Coronary artery (tissue), 2 donors: ENCODE measurements at regions not wholly inside any gene's neighbourhood (a gene's known extent, or its start where the extent isn't known, plus 50 kb on each side); places are given as distances from the start of the nearest gene placed in this dataset.

Source experiments
- DNase-seq: peaks from one replicate; pipeline ENCODE4 v3.0.0-alpha.2; 2017; ENCODE audit warnings: low spot score
- H3K27ac ChIP-seq, 2 donors: fragments of 200-600 bp; sonication (generic); one replicate each; pipeline ENCODE4 v1.5.1; 2016 to 2019
- H3K4me3 ChIP-seq: fragments of 200-600 bp; sonication (generic); 2 replicates; pipeline ENCODE4 v1.5.1; 2016; ENCODE audit warnings: mild to moderate bottlenecking, moderate library complexity
- CTCF ChIP-seq: fragments of 200-600 bp; sonication (generic); IDR thresholded peaks from one replicate; pipeline ENCODE4 v1.5.1; 2019; ENCODE audit warnings: antibody characterized with exemption

- no peak for TF ChIP-seq CTCF
- no peak for DNase-seq
- H3K4me3 ChIP-seq, result no peak overlapping the region
- no peak overlapping the region for H3K27ac ChIP-seq
Measured at GRCh38 chrX:7582191-7582590, 260.8 kb upstream of the VCX start.

GRCh38 chrX:7580127-7580526 is 262.8 kb upstream of the VCX start:
- DNase-seq, result no peak
- Histone ChIP-seq H3K27ac (no peak overlapping the region), H3K4me3 (no peak overlapping the region)
- TF ChIP-seq CTCF, result no peak

DNA sequence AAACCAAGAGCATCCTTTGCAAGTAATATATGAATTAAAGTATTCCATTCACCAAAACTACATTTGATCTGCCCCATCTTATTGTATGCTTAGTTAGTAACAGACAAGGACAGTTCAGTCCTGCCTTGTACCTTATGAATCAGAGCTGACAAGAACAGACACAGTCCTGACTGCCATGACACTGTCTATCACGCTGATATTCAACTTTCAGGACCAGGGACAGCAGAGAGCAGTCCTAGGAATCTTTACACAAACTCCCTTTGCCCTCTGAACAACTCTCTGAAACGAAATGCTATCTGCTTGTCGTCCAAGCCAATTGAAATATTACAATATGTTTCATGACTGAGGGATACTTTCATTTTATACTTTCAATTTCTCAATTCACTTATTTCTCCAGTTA is 268.6 kb upstream of the VCX start:
- DNase-seq, result no peak
- Histone ChIP-seq H3K27ac (no peak overlapping the region), H3K4me3 (no peak overlapping the region)
- TF ChIP-seq CTCF, result no peak

DNA sequence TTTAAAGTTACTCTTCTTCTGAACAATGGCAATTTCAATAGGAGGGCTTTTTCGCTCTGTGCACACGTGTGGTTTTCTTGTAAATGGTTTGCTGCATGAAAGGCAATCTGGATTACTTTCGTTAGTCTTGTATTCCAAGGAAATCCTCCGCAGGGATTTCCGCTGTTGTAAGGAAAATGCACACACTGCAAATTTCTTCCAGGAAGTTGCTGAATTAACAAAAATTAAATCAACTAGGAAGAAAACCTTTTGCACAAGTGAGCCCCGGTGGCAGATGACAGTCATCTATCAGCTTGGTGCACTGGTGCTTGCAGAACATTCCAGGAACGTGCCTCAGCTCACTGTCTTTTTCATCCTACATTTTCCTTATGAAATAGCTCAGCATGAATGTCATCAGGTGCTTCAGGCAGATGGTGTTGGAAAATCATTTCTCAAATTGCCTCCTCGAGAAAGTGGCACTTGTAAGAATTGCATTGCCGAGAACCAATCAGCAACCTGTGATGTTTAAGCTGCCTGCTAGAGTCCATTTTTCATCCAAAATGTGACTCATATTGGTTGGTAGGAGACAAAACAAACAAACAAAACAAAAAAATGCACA is 272.4 kb upstream of the VCX start:
- DNase-seq, result no peak
- Histone ChIP-seq H3K27ac (no peak overlapping the region), H3K4me3 (no peak overlapping the region)
- no peak for TF ChIP-seq CTCF

DNA sequence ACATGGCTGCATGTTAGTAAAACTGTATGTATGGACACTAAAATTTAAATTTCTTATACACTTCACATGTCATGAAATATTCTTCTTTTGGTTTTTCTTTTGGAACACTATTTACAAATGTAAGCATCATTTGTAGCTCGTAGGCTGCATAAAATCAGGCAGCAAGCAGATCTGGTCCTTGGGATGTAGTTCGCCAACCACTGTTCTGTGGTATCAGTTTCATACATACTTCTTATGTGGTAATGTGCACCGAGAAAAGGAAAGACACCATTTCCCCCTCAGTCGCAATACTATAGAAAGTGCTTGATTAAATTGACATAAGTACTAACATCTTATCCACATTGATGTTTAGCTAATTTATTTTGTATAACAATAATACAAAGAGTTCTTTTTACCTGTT is 274.4 kb upstream of the VCX start:
- no peak for TF ChIP-seq CTCF
- DNase-seq, result no peak
- Histone ChIP-seq H3K27ac (no peak overlapping the region), H3K4me3 (no peak overlapping the region)

GRCh38 chrX:7568130-7568529 is 274.8 kb upstream of the VCX start:
- TF ChIP-seq CTCF, result no peak
- Histone ChIP-seq H3K4me3 (no peak overlapping the region), H3K27ac (no peak overlapping the region)
- no peak for DNase-seq

DNA sequence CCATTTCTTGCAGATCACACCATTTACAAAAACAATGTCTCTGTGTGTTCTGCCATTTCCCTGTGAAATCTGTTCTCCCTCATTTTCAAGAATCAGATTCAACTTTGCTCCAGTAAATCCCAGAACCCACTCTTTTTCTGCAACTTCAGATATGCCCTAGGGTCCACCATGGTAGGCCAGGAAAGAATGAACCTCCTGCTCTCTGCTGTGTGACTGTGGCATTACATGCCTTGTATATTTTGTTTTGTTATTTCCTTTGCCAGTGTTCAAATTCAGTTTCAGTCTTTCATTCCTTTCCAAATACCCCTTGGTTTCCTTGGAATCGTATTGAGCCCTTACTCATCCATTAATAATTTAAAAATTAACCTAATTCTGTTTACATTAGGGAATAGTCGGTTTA is 290.2 kb upstream of the VCX start:
- DNase-seq, result no peak
- TF ChIP-seq CTCF, result no peak
- no peak overlapping the region for H3K4me3 ChIP-seq
- no peak overlapping the region for H3K27ac ChIP-seq
